Activated T-cell treated with anti-CD3 and anti-CD28 coated beads for 24 hours (primary cell): ENCODE measurements at regions not wholly inside any gene's neighbourhood (a gene's known extent, or its start where the extent isn't known, plus 50 kb on each side); places are given as distances from the start of the nearest gene placed in this dataset.

Source experiments
- DNase-seq: peaks from one replicate; pipeline ENCODE4 v3.0.0-alpha.2; 2020; ENCODE audit warnings: low read depth

GRCh38 chr12:89185181-89185580 is 167.1 kb downstream of the DUSP6 start:
- no peak for DNase-seq

GRCh38 chr12:89183985-89184435 is 168.3 kb downstream of the DUSP6 start:
- DNase-seq: no peak

DNA sequence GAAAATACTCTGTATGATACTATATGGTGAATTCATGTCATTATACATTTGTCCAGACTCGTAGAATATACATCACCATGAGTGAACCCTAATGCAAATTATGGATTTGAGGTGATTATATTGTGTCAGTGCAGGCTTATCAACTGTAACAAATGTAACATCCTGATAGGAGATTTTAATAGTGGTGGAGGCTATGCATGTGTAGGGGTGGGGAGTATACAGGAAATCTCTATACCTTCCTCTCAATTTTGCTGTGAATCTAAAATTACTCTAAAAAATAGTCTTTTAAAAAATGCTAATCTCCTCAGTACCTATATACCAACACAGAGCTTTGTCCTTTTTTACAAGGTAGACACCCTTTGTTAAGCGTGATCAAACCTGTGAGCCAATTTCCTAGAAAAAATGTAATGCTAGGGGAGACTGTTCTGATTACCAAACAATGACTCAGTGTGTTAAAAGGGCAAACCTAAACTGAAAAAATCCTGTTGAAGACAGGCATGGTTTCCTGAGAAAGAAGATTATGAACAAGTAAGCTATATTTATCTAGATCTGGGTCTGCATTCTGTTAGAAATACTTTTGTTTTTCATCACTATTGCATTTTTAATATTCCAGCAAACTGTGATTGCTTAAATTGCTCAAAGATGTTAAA is 170.9 kb downstream of the DUSP6 start:
- DNase-seq: no peak

DNA sequence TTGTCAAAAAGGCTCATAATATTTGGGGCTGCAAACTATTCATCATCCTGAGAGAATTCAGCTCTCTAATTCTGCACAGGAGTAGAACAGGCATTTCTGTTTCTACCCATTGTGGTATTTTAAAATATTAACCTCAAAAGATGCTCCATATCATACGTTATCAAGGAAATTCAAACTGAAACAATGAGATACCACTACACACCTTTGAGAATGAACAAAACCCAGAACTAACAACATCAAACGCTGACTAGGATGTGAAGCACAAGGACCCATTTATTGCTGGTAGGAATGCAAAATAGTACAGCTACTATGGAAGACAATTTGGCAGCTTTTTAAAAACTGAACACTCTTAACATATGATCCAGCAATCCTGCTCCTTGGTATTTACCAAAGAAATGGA is 171.8 kb downstream of the DUSP6 start:
- DNase-seq: no peak

- DNase-seq: no peak
Measured at GRCh38 chr12:89179983-89180382, 172.3 kb downstream of the DUSP6 start.

GRCh38 chr12:89179245-89179644 is 173.1 kb downstream of the DUSP6 start:
- no peak for DNase-seq

GRCh38 chr12:89177802-89178395 is 174.4 kb downstream of the DUSP6 start:
- no peak for DNase-seq

GRCh38 chr12:89176676-89177075 is 175.6 kb downstream of the DUSP6 start:
- no peak for DNase-seq

- no peak for DNase-seq
Measured at GRCh38 chr12:89173678-89174077, 178.6 kb downstream of the DUSP6 start.

GRCh38 chr12:89173096-89173495 is 179.2 kb downstream of the DUSP6 start:
- no peak for DNase-seq

- DNase-seq: no peak
Measured at GRCh38 chr12:89172224-89172623, 180.1 kb downstream of the DUSP6 start.

DNA sequence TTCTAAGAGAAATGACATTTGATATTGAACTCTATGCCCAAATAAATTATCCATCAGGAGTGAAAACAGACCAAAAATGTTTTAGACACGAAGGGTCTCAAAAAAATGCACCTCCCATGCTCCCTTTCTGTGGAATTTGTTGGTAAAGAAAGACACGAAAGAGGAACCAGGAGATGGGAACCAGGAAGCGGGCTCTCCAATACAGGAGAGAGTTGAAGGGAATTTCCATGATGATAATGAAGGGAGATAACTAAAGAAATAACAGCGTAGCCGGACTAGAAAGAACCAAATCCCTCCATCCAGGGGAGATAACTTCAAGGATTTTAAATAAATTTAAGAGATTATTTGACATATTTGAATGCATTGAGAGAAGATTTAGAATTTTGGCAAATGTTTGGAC is 183.0 kb downstream of the DUSP6 start:
- no peak for DNase-seq

- DNase-seq: no peak
Measured at GRCh38 chr12:89167986-89168385, 184.3 kb downstream of the DUSP6 start.

- DNase-seq: no peak
Measured at GRCh38 chr12:89166525-89166934, 185.8 kb downstream of the DUSP6 start.

DNA sequence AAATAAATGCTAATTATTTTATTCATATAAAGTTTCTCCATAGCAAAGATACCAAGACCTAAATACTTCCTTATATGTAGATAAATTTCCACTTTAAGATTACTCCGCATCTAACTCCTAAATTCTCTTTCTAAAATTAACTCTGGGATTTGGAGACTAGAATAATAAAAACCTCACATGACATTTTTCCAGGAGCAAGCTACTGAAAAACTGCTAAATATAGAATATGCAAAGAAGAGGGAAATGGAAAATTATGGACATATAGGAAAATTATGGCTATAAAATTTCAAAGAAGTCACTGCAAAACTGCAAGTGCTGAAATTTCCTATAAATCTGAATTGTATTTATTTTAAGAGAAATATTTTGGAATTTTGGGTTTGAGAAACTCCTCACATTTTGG is 186.2 kb downstream of the DUSP6 start:
- DNase-seq: no peak

- no peak for DNase-seq
Measured at GRCh38 chr12:89165703-89166102, 186.6 kb downstream of the DUSP6 start.

DNA sequence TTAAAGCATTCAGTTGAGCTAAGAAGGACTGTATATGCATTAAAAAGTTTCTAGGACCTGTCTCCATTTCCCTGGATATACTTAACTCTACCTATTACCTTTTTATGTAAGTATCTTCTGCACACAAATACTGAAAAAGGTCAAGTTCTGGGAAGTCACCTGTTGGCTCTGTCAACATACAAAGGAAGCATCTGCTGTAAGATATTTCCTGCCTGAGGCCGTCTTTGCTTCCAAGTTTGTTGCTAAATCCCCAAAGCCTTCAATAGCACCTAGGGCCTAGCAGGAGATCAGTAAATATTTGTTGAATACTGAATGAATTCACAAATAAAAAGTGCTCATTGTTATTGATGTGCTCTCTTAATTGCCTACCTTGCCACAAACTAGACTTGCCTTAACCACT is 188.4 kb downstream of the DUSP6 start:
- DNase-seq: no peak

- DNase-seq: peak; percentile 58
Measured at GRCh38 chr12:89162589-89163261, 189.6 kb downstream of the DUSP6 start.

DNA sequence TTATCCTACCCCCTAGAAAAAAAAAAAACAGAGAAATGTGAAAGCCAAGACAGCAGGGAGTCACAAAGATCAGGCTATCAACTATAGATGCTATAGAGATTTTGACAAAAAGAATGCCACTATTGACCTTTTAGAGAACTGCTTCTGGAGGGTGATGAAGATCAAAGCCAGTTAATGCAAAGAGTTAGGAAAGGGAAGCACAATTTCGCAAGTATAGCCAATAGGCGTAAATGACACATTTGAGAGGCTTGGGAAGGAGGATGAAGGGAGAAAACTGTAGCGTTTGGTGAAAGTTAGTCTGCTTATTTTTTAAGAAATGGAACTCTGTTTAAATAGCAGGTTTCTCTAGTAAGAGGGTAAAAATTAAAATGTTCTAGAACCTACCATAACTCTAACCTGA is 190.7 kb downstream of the DUSP6 start:
- no peak for DNase-seq

GRCh38 chr12:89160716-89161123 is 191.6 kb downstream of the DUSP6 start:
- DNase-seq: peak; percentile 47

GRCh38 chr12:89157413-89157812 is 194.9 kb downstream of the DUSP6 start:
- no peak for DNase-seq

- DNase-seq: no peak
Measured at GRCh38 chr12:89156862-89157262, 195.4 kb downstream of the DUSP6 start.

DNA sequence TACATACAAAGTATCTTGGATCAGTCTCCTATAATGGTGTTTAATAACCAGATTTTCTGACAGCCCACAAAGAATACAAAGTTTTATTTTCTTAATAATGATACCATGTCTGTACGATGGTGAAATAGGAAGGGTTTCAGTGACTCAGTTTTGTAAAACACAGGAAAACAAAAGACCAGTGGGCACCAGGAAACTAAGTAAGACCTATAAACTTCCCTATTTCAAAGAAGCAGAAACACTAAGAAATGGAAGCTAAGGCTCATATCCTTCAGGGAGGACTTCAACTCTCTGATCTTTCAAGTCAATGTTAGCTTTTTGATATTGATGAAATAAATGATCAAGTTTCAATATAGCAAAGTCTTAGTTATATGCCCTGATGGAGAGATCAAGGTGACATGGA is 196.0 kb downstream of the DUSP6 start:
- DNase-seq: no peak

- no peak for DNase-seq
Measured at GRCh38 chr12:89155826-89156225, 196.5 kb downstream of the DUSP6 start.
